ENCODE measurements at regions not wholly inside any gene's neighbourhood (a gene's known extent, or its start where the extent isn't known, plus 50 kb on each side); places are given as distances from the start of the nearest gene placed in this dataset.

GRCh38 chr6:14743144-14743473 is 502.8 kb upstream of the JARID2 start:
- no peak for TF ChIP-seq POLR2A (IDR thresholded peaks at IDR 0.05)
- TF ChIP-seq CTCF (IDR thresholded peaks at IDR 0.05): no peak
- no peak for TF ChIP-seq POLR2AphosphoS5 (IDR thresholded peaks at IDR 0.05; ENCODE audit: insufficient read depth in 1 of 2, low read depth in 1 of 2)
